Esophagus squamous epithelium (tissue), 4 donors: ENCODE measurements at regions not wholly inside any gene's neighbourhood (a gene's known extent, or its start where the extent isn't known, plus 50 kb on each side); places are given as distances from the start of the nearest gene placed in this dataset.

Experiments used
- POLR2A ChIP-seq, 4 donors: fragments of 450-650 bp; IDR thresholded peaks; one replicate each; pipeline ENCODE4 v1.6.1; 2017; ENCODE audit warnings: antibody characterized with exemption in 4 of 4, mild to moderate bottlenecking in 4 of 4, moderate library complexity in 3 of 4
- TF ChIP-seq, protein P1 (sequence below), 6 experiments: fragments of 450-650 bp in 4 of 6; fragments of 200-600 bp in 2 of 6; sonication (generic) in 2 of 6; IDR thresholded peaks; one replicate each; pipeline ENCODE4 v1.5.1; 2016 to 2019; ENCODE audit warnings: antibody characterized with exemption in 6 of 6, mild to moderate bottlenecking in 4 of 6, moderate library complexity in 4 of 6

DNA sequence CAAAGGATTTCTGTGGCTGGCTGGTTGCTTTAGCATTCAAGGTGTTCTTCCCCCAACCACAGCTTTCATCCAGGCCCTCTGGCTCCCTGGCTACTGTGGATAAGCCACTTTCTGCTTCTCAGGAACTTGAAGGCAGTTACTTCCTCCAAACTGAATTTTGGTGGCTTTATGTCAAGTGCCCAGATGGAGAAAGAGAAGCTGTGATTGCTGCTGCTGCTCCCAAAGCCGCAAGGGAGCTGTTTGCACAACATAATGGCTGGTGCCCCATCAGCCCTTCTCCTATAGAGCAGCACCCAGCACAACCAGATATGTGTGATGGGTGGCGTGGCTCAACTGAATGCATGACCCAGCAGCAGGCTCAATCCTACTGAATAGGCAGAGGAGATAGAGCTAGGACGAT lies 465.2 kb downstream of the MAFB start:
- TF ChIP-seq, protein P1, sequence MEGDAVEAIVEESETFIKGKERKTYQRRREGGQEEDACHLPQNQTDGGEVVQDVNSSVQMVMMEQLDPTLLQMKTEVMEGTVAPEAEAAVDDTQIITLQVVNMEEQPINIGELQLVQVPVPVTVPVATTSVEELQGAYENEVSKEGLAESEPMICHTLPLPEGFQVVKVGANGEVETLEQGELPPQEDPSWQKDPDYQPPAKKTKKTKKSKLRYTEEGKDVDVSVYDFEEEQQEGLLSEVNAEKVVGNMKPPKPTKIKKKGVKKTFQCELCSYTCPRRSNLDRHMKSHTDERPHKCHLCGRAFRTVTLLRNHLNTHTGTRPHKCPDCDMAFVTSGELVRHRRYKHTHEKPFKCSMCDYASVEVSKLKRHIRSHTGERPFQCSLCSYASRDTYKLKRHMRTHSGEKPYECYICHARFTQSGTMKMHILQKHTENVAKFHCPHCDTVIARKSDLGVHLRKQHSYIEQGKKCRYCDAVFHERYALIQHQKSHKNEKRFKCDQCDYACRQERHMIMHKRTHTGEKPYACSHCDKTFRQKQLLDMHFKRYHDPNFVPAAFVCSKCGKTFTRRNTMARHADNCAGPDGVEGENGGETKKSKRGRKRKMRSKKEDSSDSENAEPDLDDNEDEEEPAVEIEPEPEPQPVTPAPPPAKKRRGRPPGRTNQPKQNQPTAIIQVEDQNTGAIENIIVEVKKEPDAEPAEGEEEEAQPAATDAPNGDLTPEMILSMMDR (IDR thresholded peaks at IDR 0.05), result no peak
- no peak for TF ChIP-seq POLR2A (IDR thresholded peaks at IDR 0.05)
